CD14-positive monocyte (primary cell): ENCODE measurements at regions not wholly inside any gene's neighbourhood (a gene's known extent, or its start where the extent isn't known, plus 50 kb on each side); places are given as distances from the start of the nearest gene placed in this dataset.

ENCODE experiments used
- DNase-seq, 3 donors: peaks; one replicate each; pipeline ENCODE4 v3.0.0-alpha.2; 2011 to 2022
- H2AFZ ChIP-seq: 2 replicates; pipeline ENCODE4 v1.6.0; 2012; ENCODE audit warnings: mild to moderate bottlenecking, low read depth, low read length, inconsistent platforms; ENCODE audit not compliant: insufficient read depth, poor library complexity, severe bottlenecking
- H3K27ac ChIP-seq, 2 donors: 1 replicate in 1 of 2; 2 replicates in 1 of 2; pipeline ENCODE4 v1.5.1; 2012 to 2013; ENCODE audit warnings: low read length in 2 of 2, control low read depth in 1 of 2, inconsistent platforms in 1 of 2, low read depth in 1 of 2, mild to moderate bottlenecking in 1 of 2
- H3K27me3 ChIP-seq, 2 donors: one replicate each; pipeline versions ENCODE4 v1.6.0 to v1.6.1; 2011 to 2013; ENCODE audit warnings: low read length in 2 of 2; ENCODE audit not compliant: control insufficient read depth in 2 of 2, insufficient read depth in 2 of 2
- H3K36me3 ChIP-seq, 2 donors: replicated peaks in 1 of 2; 1 replicate in 1 of 2; 2 replicates in 1 of 2; pipeline versions ENCODE4 v1.5.1 to v1.6.1; 2012 to 2013; ENCODE audit warnings: low read length in 2 of 2, control low read depth in 1 of 2, inconsistent platforms in 1 of 2, mild to moderate bottlenecking in 1 of 2; ENCODE audit not compliant: insufficient read depth in 2 of 2, control insufficient read depth in 1 of 2
- H3K4me1 ChIP-seq, 2 donors: 1 replicate in 1 of 2; 2 replicates in 1 of 2; pipeline versions ENCODE4 v1.5.1 to v1.6.1; 2012 to 2013; ENCODE audit warnings: low read length in 2 of 2, control low read depth in 1 of 2, inconsistent platforms in 1 of 2, mild to moderate bottlenecking in 1 of 2, moderate library complexity in 1 of 2; ENCODE audit not compliant: insufficient read depth in 2 of 2, control insufficient read depth in 1 of 2
- H3K4me2 ChIP-seq: replicated peaks from 2 replicates; pipeline ENCODE3; 2012; ENCODE audit warnings: low read length, moderate library complexity, mild to moderate bottlenecking; ENCODE audit not compliant: poor library complexity, severe bottlenecking; ENCODE audit errors: extremely low read depth
- H3K4me3 ChIP-seq, 3 experiments: fragments of 200-600 bp in 1 of 3; sonication (generic) in 1 of 3; replicated peaks in 1 of 3; 1 replicate in 2 of 3; 2 replicates in 1 of 3; pipeline ENCODE4 v1.5.1; 2011 to 2013; ENCODE audit warnings: low read length in 3 of 3, mild to moderate bottlenecking in 3 of 3, control low read depth in 2 of 3, low read depth in 2 of 3, inconsistent platforms in 1 of 3, moderate library complexity in 1 of 3
- H3K79me2 ChIP-seq: 2 replicates; pipeline ENCODE4 v1.6.0; 2012; ENCODE audit warnings: mild to moderate bottlenecking, control low read depth, inconsistent platforms, low read length, moderate library complexity; ENCODE audit not compliant: insufficient read depth
- H3K9ac ChIP-seq: 2 replicates; pipeline ENCODE4 v1.6.0; 2017; ENCODE audit warnings: low read length, mild to moderate bottlenecking; ENCODE audit not compliant: insufficient read depth, poor library complexity, severe bottlenecking
- H3K9me3 ChIP-seq, 2 donors: replicated peaks in 1 of 2; 1 replicate in 1 of 2; 2 replicates in 1 of 2; pipeline versions ENCODE4 v1.5.1 to v1.6.1; 2012 to 2013; ENCODE audit warnings: low read length in 2 of 2, control low read depth in 1 of 2; ENCODE audit not compliant: control insufficient read depth in 1 of 2, insufficient read depth in 1 of 2
- H4K20me1 ChIP-seq: 2 replicates; pipeline ENCODE4 v1.6.0; 2012; ENCODE audit warnings: mild to moderate bottlenecking, low read length, control low read depth, moderate library complexity; ENCODE audit not compliant: insufficient read depth
- H3K27ac Mint-ChIP-seq, 7 donors: one replicate each; pipeline ENCODE4 v1.8.0; 2020; ENCODE audit warnings: mild to moderate bottlenecking in 7 of 7, mixed read lengths in 7 of 7, moderate library complexity in 6 of 7, inconsistent platforms in 2 of 7
- H3K27me3 Mint-ChIP-seq, 3 donors: one replicate each; pipeline ENCODE4 v1.8.0; 2021 to 2022; ENCODE audit warnings: low read depth in 3 of 3, mild to moderate bottlenecking in 3 of 3, mixed read lengths in 3 of 3, moderate library complexity in 3 of 3, inconsistent platforms in 1 of 3
- H3K36me3 Mint-ChIP-seq, 2 donors: one replicate each; pipeline ENCODE4 v1.8.0; 2020; ENCODE audit warnings: mixed read lengths in 2 of 2, inconsistent platforms in 1 of 2, mild to moderate bottlenecking in 1 of 2
- H3K4me1 Mint-ChIP-seq: one replicate; pipeline ENCODE4 v1.8.0; 2020; ENCODE audit warnings: mild to moderate bottlenecking, mixed read lengths
- H3K4me3 Mint-ChIP-seq, 2 donors: one replicate each; pipeline ENCODE4 v1.8.0; 2020; ENCODE audit warnings: mild to moderate bottlenecking in 2 of 2, mixed read lengths in 2 of 2, moderate library complexity in 1 of 2
- H3K9me3 Mint-ChIP-seq, 7 donors: one replicate each; pipeline ENCODE4 v1.8.0; 2020 to 2022; ENCODE audit warnings: mixed read lengths in 7 of 7, mild to moderate bottlenecking in 6 of 7, moderate library complexity in 6 of 7, inconsistent platforms in 2 of 7
- CTCF ChIP-seq: fragments of 200-600 bp; IDR thresholded peaks from one replicate; pipeline ENCODE4 v1.8.0; 2022; ENCODE audit warnings: antibody characterized with exemption, mild to moderate bottlenecking
- WGBS: methylation state at CpG from one replicate; pipeline ENCODE4 v1.1.5; 2013; ENCODE audit warnings: missing lambda C conversion rate; ENCODE audit not compliant: insufficient coverage; 5-methylcytosine and 5-hydroxymethylcytosine counted together
- intact Hi-C, 2 donors: fragments of 100-400 bp; cut with micrococcal nuclease; formaldehyde crosslinking; loops; one replicate each; pipeline versions ENCODE4 v1.15.0 to v1.15.1; 2023

GRCh38 chr4:25493466-25493865, 116.4 kb downstream of the ANAPC4 start:
- Histone ChIP-seq H3K4me1 (no peaks in the 10 kb centered on the region), H3K79me2 (no peaks in the 10 kb centered on the region), H4K20me1 (no peaks in the 10 kb centered on the region), H3K27ac (no peak overlapping the region), H3K9ac (no peak overlapping the region), H3K4me3 (no peak overlapping the region), H3K27me3 (no peaks in the 10 kb centered on the region), H2AFZ (no peak overlapping the region), H3K9me3 (peaks cover 0 to 16% of the 10 kb centered on the region in 2 donors), H3K36me3 (no peaks in the 10 kb centered on the region), H3K4me2 (no peak overlapping the region)
- no peaks in the 10 kb centered on the region for H3K4me1 Mint-ChIP-seq
- WGBS, result no CpG with 5 or more reads among the region's 1 CpG
- H3K27me3 Mint-ChIP-seq, result no peaks in the 10 kb centered on the region
- H3K4me3 Mint-ChIP-seq, result no peak overlapping the region
- no peaks in the 10 kb centered on the region for H3K36me3 Mint-ChIP-seq
- H3K9me3 Mint-ChIP-seq, result peaks cover 2 to 27% (median 14%) of the 10 kb centered on the region in 7 donors
- H3K27ac Mint-ChIP-seq, result no peak overlapping the region
- no peak for DNase-seq
- no peak for TF ChIP-seq CTCF
- intact Hi-C loops, result no loop called here

GRCh38 chr4:25494166-25494565, 117.1 kb downstream of the ANAPC4 start:
- no CpG with 5 or more reads among the region's 2 CpGs for WGBS
- no peaks in the 10 kb centered on the region for H3K4me1 Mint-ChIP-seq
- Histone ChIP-seq H4K20me1 (no peaks in the 10 kb centered on the region), H3K4me2 (no peak overlapping the region), H2AFZ (no peak overlapping the region), H3K27ac (no peak overlapping the region), H3K4me1 (no peaks in the 10 kb centered on the region), H3K9me3 (peaks cover 0 to 16% of the 10 kb centered on the region in 2 donors), H3K79me2 (no peaks in the 10 kb centered on the region), H3K4me3 (no peak overlapping the region), H3K27me3 (no peaks in the 10 kb centered on the region), H3K9ac (no peak overlapping the region), H3K36me3 (no peaks in the 10 kb centered on the region)
- no peak overlapping the region for H3K27ac Mint-ChIP-seq
- no peak for DNase-seq
- TF ChIP-seq CTCF, result no peak
- no peaks in the 10 kb centered on the region for H3K36me3 Mint-ChIP-seq
- no peaks in the 10 kb centered on the region for H3K27me3 Mint-ChIP-seq
- no peak overlapping the region for H3K4me3 Mint-ChIP-seq
- intact Hi-C loops, result no loop called here
- peaks cover 2 to 27% (median 14%) of the 10 kb centered on the region in 7 donors for H3K9me3 Mint-ChIP-seq
